HG03575 (cell line): ENCODE measurements at regions not wholly inside any gene's neighbourhood (a gene's known extent, or its start where the extent isn't known, plus 50 kb on each side); places are given as distances from the start of the nearest gene placed in this dataset.
"Not testable (repeated sequence)": the region's sequence is repeated elsewhere in the genome, so short reads cannot be mapped to it uniquely, and the experiment has no call there.

Source experiments
- ATAC-seq: cut with Tn5 transposase; IDR thresholded peaks from one replicate; pipeline ENCODE4 v1.9.1; 2021; ENCODE audit not compliant: unreplicated experiment, insufficient number of reproducible peaks, low FRiP score; ENCODE audit errors: extremely low read depth

DNA sequence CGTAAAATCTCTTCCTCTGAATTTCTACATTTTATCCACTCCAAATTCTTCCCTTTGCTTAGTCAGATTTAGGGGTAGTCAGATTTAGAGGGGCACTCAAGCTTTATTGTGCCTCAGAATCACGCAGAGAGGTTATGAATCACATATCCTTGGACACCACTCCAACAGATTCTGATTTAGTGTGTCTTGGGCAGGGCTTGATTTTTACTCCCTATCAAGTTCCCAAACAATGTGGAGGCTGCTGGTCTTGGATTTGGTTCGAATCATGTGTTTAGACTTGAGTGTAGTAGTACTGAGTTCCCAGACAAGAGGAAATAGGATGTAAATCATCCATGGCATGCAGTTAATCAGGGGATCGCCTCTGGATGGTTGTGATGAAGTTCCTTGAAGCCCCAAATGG lies 298.1 kb upstream of the CLEC14A start:
- no peak for ATAC-seq

GRCh38 chr14:38553586-38553985 lies 297.7 kb upstream of the CLEC14A start:
- no peak for ATAC-seq

DNA sequence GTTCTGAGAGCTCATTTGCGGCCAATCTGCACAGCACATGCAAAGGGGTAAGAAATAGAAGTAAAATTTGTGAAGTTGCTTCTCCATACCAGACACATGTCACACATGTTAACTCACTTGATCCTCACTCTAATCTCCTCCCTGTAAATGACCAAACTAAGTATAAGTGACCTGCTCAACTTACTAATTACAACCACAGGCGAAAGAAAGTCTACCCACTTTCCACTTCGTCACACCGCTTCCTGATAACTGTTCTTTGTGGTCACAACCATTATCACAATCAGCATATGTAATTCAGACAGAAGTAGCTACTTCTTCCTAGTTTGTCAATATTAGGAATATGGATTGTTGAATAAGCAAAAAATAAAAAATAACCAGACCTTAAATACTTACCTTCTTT lies 293.7 kb upstream of the CLEC14A start:
- ATAC-seq, result no peak

GRCh38 chr14:38547961-38548490 lies 292.1 kb upstream of the CLEC14A start:
- ATAC-seq, result no peak

- no peak for ATAC-seq
These were observed 291.1 kb upstream of the CLEC14A start for GRCh38 chr14:38546932-38547551.

GRCh38 chr14:38544776-38545175 lies 288.9 kb upstream of the CLEC14A start:
- ATAC-seq, result no peak

DNA sequence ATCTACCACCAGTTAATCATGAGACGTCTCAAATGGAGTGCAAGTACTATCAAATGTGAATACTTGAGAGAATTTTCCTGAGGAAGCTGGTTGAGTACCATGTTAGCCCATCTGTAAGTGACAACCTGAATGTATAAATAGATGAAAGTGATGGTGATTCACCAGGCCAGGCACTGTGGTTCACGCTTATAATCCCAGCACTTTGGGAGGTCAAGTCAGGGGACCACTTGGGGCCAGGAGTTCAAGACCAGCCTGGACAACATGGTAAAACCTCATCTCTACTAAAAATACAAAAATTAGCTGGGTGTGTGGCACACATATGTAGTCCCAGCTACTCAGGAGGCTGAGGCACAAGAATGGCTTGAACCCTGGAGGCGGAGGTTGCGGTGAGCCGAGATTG lies 288.0 kb upstream of the CLEC14A start:
- not testable (repeated sequence) for ATAC-seq

DNA sequence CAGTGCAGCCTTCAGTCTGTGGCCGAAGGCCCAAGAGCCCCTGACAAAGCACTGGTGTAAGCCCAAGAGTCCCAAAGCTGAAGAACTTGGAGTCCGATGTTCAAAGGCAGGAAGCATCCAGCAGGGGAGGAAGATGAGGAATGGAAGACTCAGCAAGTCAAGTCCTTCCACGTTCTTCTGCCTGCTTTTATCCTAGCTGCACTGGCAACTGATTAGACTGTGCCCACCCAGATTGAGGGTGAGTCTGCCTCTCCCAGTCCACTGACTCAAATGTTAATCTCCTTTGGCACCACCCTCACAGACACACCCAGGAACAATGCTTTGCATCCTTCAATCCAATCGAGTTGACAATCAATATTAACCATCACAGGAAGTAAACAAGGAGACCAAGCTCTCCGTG lies 282.2 kb upstream of the CLEC14A start:
- ATAC-seq, result not testable (repeated sequence)

GRCh38 chr14:38536376-38537038 lies 280.6 kb upstream of the CLEC14A start:
- ATAC-seq, result no peak

DNA sequence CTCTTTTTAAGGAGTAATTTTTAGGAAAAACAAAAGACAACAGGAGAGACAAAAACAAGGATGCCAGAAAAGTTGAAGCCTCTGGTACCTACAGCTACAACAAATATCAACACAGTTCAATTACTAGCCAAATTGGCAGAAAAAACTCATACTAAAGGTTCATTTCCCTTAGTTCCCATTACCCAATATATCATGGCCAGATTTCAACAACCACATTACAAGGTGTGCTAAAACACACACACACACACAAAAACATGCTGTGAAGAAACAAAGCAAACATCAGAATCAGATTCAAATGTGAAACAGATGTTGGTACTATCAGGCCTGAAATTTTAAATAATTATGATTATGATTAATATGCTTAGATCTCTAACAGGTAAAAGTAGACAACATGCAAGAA lies 272.7 kb upstream of the CLEC14A start:
- no peak for ATAC-seq

DNA sequence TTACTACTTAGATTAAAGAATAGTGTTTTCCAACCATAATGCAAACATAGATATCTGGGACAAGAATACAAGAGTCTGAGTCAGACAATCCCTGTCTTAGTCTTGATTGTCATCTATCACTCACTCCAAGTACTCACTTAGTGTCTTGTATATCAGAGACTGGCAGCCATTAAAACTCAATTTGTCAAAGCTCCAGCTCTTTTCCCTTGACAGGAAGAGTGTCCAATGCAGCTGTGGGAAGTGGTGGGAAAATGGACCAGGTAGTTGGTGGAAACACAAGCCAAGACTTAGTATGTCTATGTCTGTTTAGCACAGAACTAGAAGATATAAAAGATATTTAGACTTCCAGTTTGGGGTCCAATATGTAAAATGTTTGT lies 271.6 kb upstream of the CLEC14A start:
- ATAC-seq, result no peak

DNA sequence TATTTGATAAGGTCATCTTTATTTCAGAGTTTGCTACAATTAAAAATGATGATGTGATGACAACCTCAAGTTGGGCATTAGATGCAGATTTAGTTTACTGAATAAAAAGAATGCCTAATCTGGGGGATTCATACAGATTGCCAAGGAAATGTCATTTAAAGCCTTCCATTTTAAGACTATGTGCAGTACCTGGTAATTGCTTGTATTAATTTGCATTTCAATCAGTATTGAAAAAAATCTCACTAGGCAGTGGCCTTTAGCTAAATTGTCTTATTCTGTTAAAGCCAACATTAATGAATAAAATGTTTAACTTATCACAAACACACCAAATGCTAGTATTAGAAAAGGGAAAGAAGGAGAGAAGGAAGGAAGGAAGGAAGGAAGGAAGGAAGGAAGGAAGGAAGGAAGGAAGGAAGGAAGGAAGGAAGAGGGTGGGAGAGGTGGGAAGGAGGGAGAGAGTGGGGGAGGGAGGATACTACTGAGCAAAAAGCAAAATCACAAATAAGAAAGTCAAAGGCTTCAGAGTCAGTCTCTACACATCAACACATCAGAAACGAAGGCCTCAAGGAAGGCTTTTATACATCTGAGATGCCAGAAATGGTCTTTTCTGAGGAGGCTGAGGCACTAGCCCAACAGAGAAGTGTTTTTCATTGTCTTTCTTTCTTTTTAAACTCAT lies 271.1 kb upstream of the CLEC14A start:
- no peak for ATAC-seq

DNA sequence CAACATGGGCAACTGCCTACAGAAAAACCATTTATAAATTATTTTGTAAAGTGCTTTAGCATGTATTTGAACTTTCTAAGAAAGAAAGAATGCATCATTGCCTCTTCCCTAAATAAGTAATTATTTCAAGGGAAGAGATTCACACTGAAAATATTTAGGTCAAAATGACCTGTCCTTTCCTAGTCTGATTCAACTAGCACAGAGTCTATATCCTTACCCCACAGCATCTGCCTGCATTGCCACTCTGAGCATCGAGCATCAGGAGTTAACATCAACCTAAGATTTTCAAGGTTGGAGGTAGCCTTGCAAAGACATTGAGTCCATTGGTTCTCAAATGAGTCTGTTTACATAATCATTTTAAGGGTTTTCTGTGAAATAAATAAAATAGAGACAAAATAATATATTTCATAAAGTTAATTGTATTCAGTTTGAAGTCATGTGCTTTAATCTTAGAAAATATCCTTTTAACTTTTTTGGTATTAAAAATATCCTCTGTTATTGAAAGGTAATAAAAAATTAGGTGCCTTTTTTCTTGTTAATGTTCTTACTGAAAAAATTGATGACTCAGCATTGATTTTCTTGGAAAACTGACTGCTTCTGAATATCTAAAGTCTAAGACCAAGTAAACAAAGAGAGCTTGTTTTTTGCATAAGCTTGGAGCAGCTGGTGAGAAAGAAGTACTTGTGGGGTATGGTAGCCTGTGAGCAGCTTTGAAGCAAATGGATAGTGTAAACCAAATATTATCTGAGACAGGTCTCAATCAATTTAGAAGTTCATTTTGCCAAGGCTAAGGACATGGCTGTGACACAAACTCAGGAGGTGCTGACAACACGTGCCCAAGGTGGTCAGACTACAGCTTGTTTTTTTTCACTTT lies 269.0 kb upstream of the CLEC14A start:
- no peak for ATAC-seq

DNA sequence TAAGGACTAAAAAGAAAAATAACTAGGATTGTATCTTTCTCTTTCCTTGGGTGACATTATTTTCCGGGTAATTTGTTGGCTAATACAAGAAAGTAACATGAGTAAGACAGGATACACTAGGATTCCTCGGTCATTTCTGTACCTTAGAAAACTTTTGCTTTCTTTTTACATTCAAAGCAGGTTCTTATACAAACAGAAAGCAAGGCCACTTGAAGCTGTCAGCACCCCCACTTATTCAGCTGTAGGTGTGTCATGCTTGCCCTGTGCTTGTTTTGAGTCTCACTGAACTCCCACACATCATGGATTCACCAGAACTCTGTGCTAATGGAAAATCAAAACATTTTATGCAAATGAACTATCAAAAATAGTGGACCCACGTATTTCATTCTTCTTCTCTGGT lies 266.8 kb upstream of the CLEC14A start:
- ATAC-seq, result no peak

GRCh38 chr14:38521591-38521990 lies 265.7 kb upstream of the CLEC14A start:
- ATAC-seq, result no peak

GRCh38 chr14:38517426-38517825 lies 261.5 kb upstream of the CLEC14A start:
- ATAC-seq, result no peak

DNA sequence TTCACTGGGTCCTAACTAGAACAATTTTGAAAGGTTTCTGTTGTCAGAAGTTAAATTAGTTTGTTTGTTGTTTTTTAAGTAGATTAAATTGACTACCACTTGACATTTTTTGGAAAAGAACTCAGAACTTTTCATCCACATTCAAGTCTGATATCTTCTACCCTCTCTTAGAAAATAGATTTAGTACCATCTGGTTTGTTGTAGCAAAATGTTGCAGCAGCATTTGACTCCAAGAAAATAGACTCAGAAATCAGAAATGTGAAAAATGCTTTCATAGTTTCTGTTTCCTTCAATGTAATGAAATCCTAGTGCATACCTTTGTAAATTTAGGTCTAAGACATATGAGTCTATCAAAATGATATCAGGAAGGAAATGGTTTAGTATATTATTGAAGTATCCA lies 256.3 kb upstream of the CLEC14A start:
- no peak for ATAC-seq

DNA sequence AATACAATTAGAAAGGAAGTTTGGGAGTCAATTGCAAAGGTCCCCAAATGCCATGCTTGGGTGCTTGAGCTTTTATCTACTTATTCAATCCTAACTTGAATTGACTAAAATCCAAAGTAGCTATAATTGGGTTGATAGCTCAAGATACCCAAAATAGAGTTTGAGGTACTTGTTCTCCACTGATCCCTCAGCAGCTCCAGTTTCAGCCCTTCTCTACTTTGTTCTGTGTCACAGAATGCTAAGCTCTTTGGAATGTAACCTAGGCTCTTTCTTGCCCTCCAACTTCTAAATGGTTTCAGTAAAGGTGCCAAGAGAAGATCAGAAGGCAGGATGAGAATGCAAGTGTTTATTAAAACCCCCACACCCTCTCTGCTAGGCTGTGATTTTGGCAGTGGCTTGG lies 251.4 kb upstream of the CLEC14A start:
- no peak for ATAC-seq

DNA sequence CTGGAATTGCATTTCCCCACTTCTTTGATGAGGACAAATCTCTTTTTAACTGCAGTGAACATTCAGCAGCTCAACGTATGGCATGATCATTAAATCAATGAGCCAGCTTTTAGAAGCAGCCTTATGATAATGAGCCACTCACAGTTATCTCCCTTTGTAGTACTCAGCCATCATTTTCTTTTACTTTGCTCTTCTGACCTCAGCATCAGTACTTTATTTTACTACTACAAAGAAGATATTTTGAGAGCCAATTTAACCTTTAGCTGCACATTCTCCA lies 250.0 kb upstream of the CLEC14A start:
- ATAC-seq, result no peak
